Activated gamma-delta T cell treated with Interleukin-2 at 50 U/mL for 16 hours (primary cell): ENCODE measurements at regions not wholly inside any gene's neighbourhood (a gene's known extent, or its start where the extent isn't known, plus 50 kb on each side); places are given as distances from the start of the nearest gene placed in this dataset.

ENCODE experiments used
- DNase-seq: peaks from one replicate; pipeline ENCODE4 v3.0.0-alpha.2; 2020

DNA sequence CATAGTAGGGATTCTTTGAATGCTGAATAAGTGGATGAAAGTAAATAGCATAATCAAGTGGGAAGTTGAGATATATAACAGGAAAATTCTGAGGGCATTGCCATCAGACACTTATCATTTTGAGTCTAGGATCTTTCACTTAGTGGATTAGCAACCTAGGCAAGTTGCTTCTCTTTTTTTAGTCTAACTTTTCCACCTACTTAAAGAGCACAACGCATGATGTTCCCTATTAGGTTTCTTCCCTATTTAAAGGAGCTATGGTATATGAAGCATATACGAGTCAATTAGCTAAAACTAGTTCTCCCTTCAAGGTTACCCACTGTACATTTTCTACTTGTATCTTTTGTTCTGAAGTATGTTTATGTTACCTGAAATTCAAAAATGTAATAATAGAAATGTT lies 67.1 kb upstream of the HS3ST1 start:
- no peak for DNase-seq

- DNase-seq, result no peak
Measured at GRCh38 chr4:11495291-11495690, 66.6 kb upstream of the HS3ST1 start.

- no peak for DNase-seq
Measured at GRCh38 chr4:11494232-11494631, 65.5 kb upstream of the HS3ST1 start.

- DNase-seq, result no peak
Measured at GRCh38 chr4:11489453-11490083, 60.9 kb upstream of the HS3ST1 start.

DNA sequence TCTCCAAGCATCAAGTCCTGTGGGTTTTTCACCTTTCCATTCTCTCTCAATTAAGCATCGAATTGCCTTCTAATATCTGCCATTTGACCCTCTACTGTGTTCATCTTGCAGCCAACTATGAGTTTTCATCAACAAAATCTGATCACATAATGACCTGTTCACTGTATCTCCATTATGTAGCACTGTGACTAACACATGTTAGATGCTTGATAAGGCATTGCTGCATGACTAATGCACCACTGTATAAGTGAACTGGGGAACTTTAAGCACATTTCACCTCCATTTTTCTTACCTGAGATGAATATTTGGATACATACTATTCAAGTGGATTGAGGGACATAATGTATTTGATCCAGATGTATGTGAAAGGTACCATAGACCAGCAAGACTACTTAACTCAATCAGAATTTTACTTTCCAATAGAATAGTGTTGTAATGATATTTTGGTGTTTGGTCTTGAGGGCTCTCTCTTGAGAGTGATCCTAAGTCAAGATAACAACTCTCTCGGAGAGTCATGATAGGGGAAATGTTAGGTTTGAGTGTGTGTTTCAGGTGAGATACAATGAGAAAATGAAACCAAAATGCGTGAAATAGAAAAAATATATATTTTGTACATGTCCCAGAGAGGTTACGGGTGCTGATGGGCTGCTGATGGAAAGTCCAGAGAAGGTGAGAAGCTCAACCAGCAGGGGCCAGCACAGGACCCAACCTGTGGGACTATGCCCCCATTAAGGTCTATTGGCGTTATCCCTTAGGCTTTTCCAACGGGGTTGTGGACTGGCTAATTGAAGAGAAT lies 60.2 kb upstream of the HS3ST1 start:
- no peak for DNase-seq

DNA sequence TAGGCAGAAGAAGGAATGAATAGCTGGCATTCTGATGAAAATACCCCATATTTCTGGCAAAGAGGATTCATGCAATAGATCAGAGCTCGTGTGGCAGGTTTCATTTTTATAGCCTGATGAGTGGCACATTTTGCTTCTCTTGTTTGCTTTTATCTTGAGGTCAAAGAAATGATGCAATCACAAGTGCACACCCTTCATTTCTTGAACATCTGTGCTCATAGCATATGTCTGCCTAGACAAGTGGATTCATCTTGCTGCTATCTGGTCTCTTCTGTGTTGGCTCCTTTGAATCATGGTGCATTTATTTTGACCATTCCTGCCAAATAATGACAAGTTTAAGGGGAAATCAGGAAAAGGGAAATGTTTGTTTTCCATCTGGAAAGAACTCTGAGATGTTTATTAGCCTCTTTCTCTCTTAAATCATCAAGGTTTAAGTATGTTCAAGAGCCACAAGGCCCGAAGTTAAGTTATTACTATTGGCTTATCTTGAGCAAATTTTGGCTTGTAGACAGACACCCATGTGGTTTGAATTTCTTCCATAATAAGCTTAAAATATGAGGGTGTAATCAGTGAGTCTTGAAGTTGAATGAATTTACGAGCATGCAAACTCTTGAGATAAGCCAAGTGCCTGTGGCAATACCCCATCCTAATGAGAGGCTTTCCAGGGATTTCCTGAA lies 59.3 kb upstream of the HS3ST1 start:
- no peak for DNase-seq

DNA sequence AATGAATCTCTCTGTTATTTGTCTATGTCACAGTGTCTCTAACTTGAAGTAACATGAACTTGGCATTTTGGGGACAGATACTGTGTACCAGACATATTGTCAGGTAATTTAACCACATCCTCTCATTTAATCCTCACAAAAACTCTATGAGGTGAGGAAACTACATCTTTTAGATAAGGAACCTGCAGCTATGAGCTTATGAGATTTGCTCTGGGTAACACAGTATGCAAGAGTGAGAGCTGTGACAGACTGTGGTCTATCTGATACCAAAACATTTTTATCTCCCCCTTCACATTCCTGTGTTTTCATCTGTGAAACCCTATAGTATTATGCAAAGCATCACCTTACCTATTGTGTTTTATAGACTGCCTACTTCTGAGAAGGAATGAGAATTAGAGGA lies 58.4 kb upstream of the HS3ST1 start:
- no peak for DNase-seq

- DNase-seq, result no peak
Measured at GRCh38 chr4:11485926-11486325, 57.2 kb upstream of the HS3ST1 start.

GRCh38 chr4:11484531-11484930 lies 55.8 kb upstream of the HS3ST1 start:
- DNase-seq, result no peak

GRCh38 chr4:11483046-11483445 lies 54.4 kb upstream of the HS3ST1 start:
- no peak for DNase-seq

GRCh38 chr4:11480683-11481082 lies 52.0 kb upstream of the HS3ST1 start:
- no peak for DNase-seq
